CD4-positive, alpha-beta T cell treated with Interleukin-1 beta for 1 hour (primary cell): ENCODE measurements at regions not wholly inside any gene's neighbourhood (a gene's known extent, or its start where the extent isn't known, plus 50 kb on each side); places are given as distances from the start of the nearest gene placed in this dataset.

Source experiments
- DNase-seq, 2 donors: peaks; one replicate each; pipeline ENCODE4 v3.0.0-alpha.2; 2020 to 2022

- DNase-seq = no peak
Observed at GRCh38 chr20:11813106-11813890, 104.4 kb upstream of the BTBD3 start.

GRCh38 chr20:11814267-11814666 is 103.4 kb upstream of the BTBD3 start:
- DNase-seq = no peak

- no peak for DNase-seq
Observed at GRCh38 chr20:11820838-11821237, 96.9 kb upstream of the BTBD3 start.

- no peak for DNase-seq
Observed at GRCh38 chr20:11822540-11822794, 95.2 kb upstream of the BTBD3 start.

- DNase-seq = no peak
Observed at GRCh38 chr20:11826334-11826733, 91.4 kb upstream of the BTBD3 start.

GRCh38 chr20:11832397-11832796 is 85.3 kb upstream of the BTBD3 start:
- no peak for DNase-seq

- no peak for DNase-seq
Observed at GRCh38 chr20:11832851-11833250, 84.8 kb upstream of the BTBD3 start.

GRCh38 chr20:11833825-11834224 is 83.9 kb upstream of the BTBD3 start:
- DNase-seq = no peak

- DNase-seq = no peak
Observed at GRCh38 chr20:11838076-11838636, 79.5 kb upstream of the BTBD3 start.

- no peak for DNase-seq
Observed at GRCh38 chr20:11841972-11842461, 75.7 kb upstream of the BTBD3 start.

- DNase-seq = no peak
Observed at GRCh38 chr20:11843289-11843688, 74.4 kb upstream of the BTBD3 start.

- DNase-seq = no peak
Observed at GRCh38 chr20:11844691-11845090, 73.0 kb upstream of the BTBD3 start.

- DNase-seq = no peak
Observed at GRCh38 chr20:11845340-11845739, 72.4 kb upstream of the BTBD3 start.

- DNase-seq = no peak
Observed at GRCh38 chr20:11846131-11846530, 71.6 kb upstream of the BTBD3 start.

- no peak for DNase-seq
Observed at GRCh38 chr20:11847827-11848226, 69.9 kb upstream of the BTBD3 start.

- DNase-seq = no peak
Observed at GRCh38 chr20:11849270-11849915, 68.3 kb upstream of the BTBD3 start.

- DNase-seq = no peak
Observed at GRCh38 chr20:11849976-11850670, 67.6 kb upstream of the BTBD3 start.

- DNase-seq = no peak
Observed at GRCh38 chr20:11850901-11851300, 66.8 kb upstream of the BTBD3 start.

- no peak for DNase-seq
Observed at GRCh38 chr20:11851646-11852045, 66.0 kb upstream of the BTBD3 start.

GRCh38 chr20:11852189-11852588 is 65.5 kb upstream of the BTBD3 start:
- no peak for DNase-seq

- DNase-seq = no peak
Observed at GRCh38 chr20:11852811-11853210, 64.9 kb upstream of the BTBD3 start.

GRCh38 chr20:11853359-11853758 is 64.3 kb upstream of the BTBD3 start:
- no peak for DNase-seq

- DNase-seq = no peak
Observed at GRCh38 chr20:11861479-11861878, 56.2 kb upstream of the BTBD3 start.
